PC-3 (cell line): ENCODE measurements at regions not wholly inside any gene's neighbourhood (a gene's known extent, or its start where the extent isn't known, plus 50 kb on each side); places are given as distances from the start of the nearest gene placed in this dataset.

ENCODE experiments used
- ATAC-seq: fragments of 200-7000 bp; cut with Tn5 transposase; 2 replicates; pipeline ENCODE4 v1.9.1; 2020; ENCODE audit warnings: mild to moderate bottlenecking, moderate library complexity
- BruUV-seq: library from RNA; stranded (reverse); fragments of 400-500 nt; replicated peaks from 2 replicates; lab custom pipeline; 2021; lab: Mats Ljungman, UMichigan
- CTCF ChIA-PET: fragments of 300-600 bp; sonication (Branson Sonifier 250); formaldehyde crosslinking; loops from one replicate; lab custom pipeline; 2022; ENCODE audit warnings: antibody characterized with exemption; lab: Charles Lee
- POLR2A ChIA-PET: fragments of 300-600 bp; sonication (Branson Sonifier 250); formaldehyde crosslinking; loops from one replicate; lab custom pipeline; 2022; ENCODE audit warnings: antibody characterized with exemption; ENCODE audit not compliant: unreplicated experiment; lab: Charles Lee
- DNase-seq: peaks from one replicate; pipeline ENCODE4 v3.0.0-alpha.2; 2015
- H2AFZ ChIP-seq: fragments of 300-600 bp; sonication (generic); 2 replicates; pipeline ENCODE4 v1.6.0; 2016; ENCODE audit warnings: antibody characterized with exemption, low read length
- H3F3A ChIP-seq: fragments of 300-600 bp; sonication (generic); one replicate; pipeline ENCODE4 v1.6.0; 2017; ENCODE audit warnings: antibody characterized with exemption, low read length, control low read depth, mild to moderate bottlenecking; ENCODE audit not compliant: unreplicated experiment
- H3K27ac ChIP-seq: fragments of 300-600 bp; sonication (generic); 2 replicates; pipeline ENCODE4 v1.5.1; 2016; ENCODE audit warnings: mild to moderate bottlenecking, low read length
- H3K27me3 ChIP-seq: fragments of 300-600 bp; sonication (generic); 2 replicates; pipeline ENCODE4 v1.6.1; 2016; ENCODE audit warnings: low read length, mixed read lengths
- H3K36me3 ChIP-seq: fragments of 300-600 bp; sonication (generic); 2 replicates; pipeline ENCODE4 v1.6.1; 2016; ENCODE audit warnings: low read depth, mixed run types, low read length, mixed read lengths
- H3K4me1 ChIP-seq: fragments of 300-600 bp; sonication (generic); 2 replicates; pipeline ENCODE4 v1.5.1; 2016; ENCODE audit warnings: low read length; ENCODE audit not compliant: insufficient read depth
- H3K4me2 ChIP-seq: fragments of 300-600 bp; sonication (generic); 2 replicates; pipeline ENCODE4 v1.6.0; 2016; ENCODE audit warnings: low read length
- H3K4me3 ChIP-seq: fragments of 300-600 bp; sonication (generic); 2 replicates; pipeline ENCODE4 v1.5.1; 2016; ENCODE audit warnings: mild to moderate bottlenecking, low read length, mixed read lengths
- H3K79me2 ChIP-seq: fragments of 300-600 bp; sonication (generic); 2 replicates; pipeline ENCODE4 v1.6.1; 2017; ENCODE audit warnings: low read length, mixed read lengths
- H3K9ac ChIP-seq: fragments of 300-600 bp; sonication (generic); 2 replicates; pipeline ENCODE4 v1.6.0; 2016; ENCODE audit warnings: mild to moderate bottlenecking, low read length
- H3K9me2 ChIP-seq: fragments of 300-600 bp; sonication (generic); replicated peaks from 2 replicates; pipeline ENCODE4 v1.6.1; 2016; ENCODE audit warnings: mixed run types, low read length, mixed read lengths
- H3K9me3 ChIP-seq: fragments of 300-600 bp; sonication (generic); 2 replicates; pipeline ENCODE4 v1.6.1; 2016; ENCODE audit warnings: low read length, mixed read lengths
- H4K20me1 ChIP-seq: fragments of 300-600 bp; sonication (generic); 2 replicates; pipeline ENCODE4 v1.6.1; 2016; ENCODE audit warnings: low read length, mixed read lengths
- CTCF ChIP-seq: fragments of 300-600 bp; sonication (generic); conservative IDR thresholded peaks from 2 replicates; pipeline ENCODE4 v1.5.1; 2017; ENCODE audit warnings: antibody characterized with exemption, low read depth, mild to moderate bottlenecking, low read length
- EZH2 ChIP-seq: fragments of 300-600 bp; sonication (generic); IDR thresholded peaks from one replicate; pipeline ENCODE4 v1.6.1; 2017; ENCODE audit warnings: antibody characterized with exemption, mild to moderate bottlenecking, low read length; ENCODE audit not compliant: unreplicated experiment
- EZH2phosphoT487 ChIP-seq: fragments of 300-600 bp; sonication (generic); IDR thresholded peaks from 2 replicates; pipeline ENCODE4 v1.6.1; 2018; ENCODE audit warnings: mild to moderate bottlenecking, antibody characterized with exemption, low read length, borderline replicate concordance
- intact Hi-C: fragments of 100-400 bp; cut with micrococcal nuclease; formaldehyde crosslinking; loops from 2 replicates; pipeline ENCODE4 v1.9.0; 2023

- TF ChIP-seq EZH2phosphoT487 (no peak), EZH2 (no peak), CTCF (no peak)
- BruUV-seq = no TSS peak
- intact Hi-C loops = no loop called here
- Histone ChIP-seq H3K9me2 (no peaks in the 10 kb centered on the region), H3K9me3 (no peaks in the 10 kb centered on the region), H3K4me1 (peaks cover 12% of the 10 kb centered on the region; the same call in 1 of the 2 replicates), H3K27me3 (no peaks in the 10 kb centered on the region), H3F3A (no peaks in the 10 kb centered on the region), H3K4me2 (no peak overlapping the region), H3K79me2 (no peaks in the 10 kb centered on the region), H3K36me3 (no peaks in the 10 kb centered on the region), H3K9ac (no peak overlapping the region), H2AFZ (no peak overlapping the region), H4K20me1 (no peaks in the 10 kb centered on the region), H3K4me3 (no peak overlapping the region), H3K27ac (no peak overlapping the region)
- ChIA-PET CTCF (no interaction called here), POLR2A (no interaction called here)
- DNase-seq (no peak), ATAC-seq (no peak)
Measured at GRCh38 chr22:23518376-23519187, 61.5 kb downstream of the IGLL1 start.

- H3K9ac ChIP-seq = no peak overlapping the region
- H3K36me3 ChIP-seq = no peaks in the 10 kb centered on the region
- H3K4me1 ChIP-seq = peaks cover 10% of the 10 kb centered on the region; the same call in 1 of the 2 replicates
- H3K27me3 ChIP-seq = no peaks in the 10 kb centered on the region
- BruUV-seq = no TSS peak
- TF ChIP-seq CTCF (no peak), EZH2phosphoT487 (no peak), EZH2 (no peak)
- ChIA-PET POLR2A (no interaction called here), CTCF (no interaction called here)
- no peak overlapping the region for H3K27ac ChIP-seq
- H3K9me2 ChIP-seq = no peaks in the 10 kb centered on the region
- DNase-seq = no peak
- H3K79me2 ChIP-seq = no peaks in the 10 kb centered on the region
- H3K9me3 ChIP-seq = no peaks in the 10 kb centered on the region
- intact Hi-C loops = no loop called here
- no peak overlapping the region for H3K4me3 ChIP-seq
- ATAC-seq = no peak
- no peak overlapping the region for H2AFZ ChIP-seq
- H3F3A ChIP-seq = no peaks in the 10 kb centered on the region
- no peak overlapping the region for H3K4me2 ChIP-seq
- H4K20me1 ChIP-seq = no peaks in the 10 kb centered on the region
Measured at GRCh38 chr22:23517804-23518375, 62.2 kb downstream of the IGLL1 start.

GRCh38 chr22:23516304-23516703 lies 63.8 kb downstream of the IGLL1 start:
- H3K9me3 ChIP-seq = no peaks in the 10 kb centered on the region
- H3K27ac ChIP-seq = no peak overlapping the region
- no peaks in the 10 kb centered on the region for H3K79me2 ChIP-seq
- ChIA-PET CTCF (no interaction called here), POLR2A (no interaction called here)
- intact Hi-C loops = no loop called here
- H3K4me1 ChIP-seq = peaks cover 4% of the 10 kb centered on the region; the same call in 1 of the 2 replicates
- ATAC-seq (no peak), DNase-seq (no peak)
- H3F3A ChIP-seq = no peaks in the 10 kb centered on the region
- H3K36me3 ChIP-seq = no peaks in the 10 kb centered on the region
- TF ChIP-seq CTCF (no peak), EZH2 (no peak), EZH2phosphoT487 (no peak)
- H4K20me1 ChIP-seq = no peaks in the 10 kb centered on the region
- H2AFZ ChIP-seq = no peak overlapping the region
- no peak overlapping the region for H3K4me3 ChIP-seq
- no peaks in the 10 kb centered on the region for H3K9me2 ChIP-seq
- BruUV-seq = no TSS peak
- H3K4me2 ChIP-seq = no peak overlapping the region
- no peak overlapping the region for H3K9ac ChIP-seq
- H3K27me3 ChIP-seq = no peaks in the 10 kb centered on the region
